Activated CD4-positive, alpha-beta memory T cell treated with anti-CD3 and anti-CD28 coated beads, Interleukin-2, amount 10 ng/mL, durations not matched to agents 7 days and 5 days (primary cell): ENCODE measurements at regions not wholly inside any gene's neighbourhood (a gene's known extent, or its start where the extent isn't known, plus 50 kb on each side); places are given as distances from the start of the nearest gene placed in this dataset.
"Not testable (repeated sequence)": the region's sequence is repeated elsewhere in the genome, so short reads cannot be mapped to it uniquely, and the experiment has no call there.

Source experiments
- CTCF ChIA-PET: fragments of 350-600 bp; sonication (Branson Sonifier 250); formaldehyde crosslinking; loops from one replicate; lab custom pipeline; 2021; ENCODE audit warnings: antibody characterized with exemption, inconsistent platforms; lab: Charles Lee
- POLR2A ChIA-PET: fragments of 350-600 bp; sonication (Branson Sonifier 250); formaldehyde crosslinking; loops from one replicate; lab custom pipeline; 2021; ENCODE audit warnings: antibody characterized with exemption; lab: Charles Lee
- DNase-seq: peaks from one replicate; pipeline ENCODE4 v3.0.0-alpha.2; 2020
- H3K27ac Mint-ChIP-seq: one replicate; pipeline ENCODE4 v1.8.0; 2021; ENCODE audit warnings: mild to moderate bottlenecking, mixed read lengths
- H3K27me3 Mint-ChIP-seq: one replicate; pipeline ENCODE4 v1.8.0; 2021; ENCODE audit warnings: mixed read lengths
- H3K36me3 Mint-ChIP-seq: one replicate; pipeline ENCODE4 v1.8.0; 2021; ENCODE audit warnings: low read depth, mixed read lengths
- H3K4me1 Mint-ChIP-seq: one replicate; pipeline ENCODE4 v1.8.0; 2021; ENCODE audit warnings: mixed read lengths
- H3K4me3 Mint-ChIP-seq: one replicate; pipeline ENCODE4 v1.8.0; 2021; ENCODE audit warnings: mild to moderate bottlenecking, mixed read lengths
- H3K9me3 Mint-ChIP-seq: one replicate; pipeline ENCODE4 v1.8.0; 2021; ENCODE audit warnings: mixed read lengths

DNA sequence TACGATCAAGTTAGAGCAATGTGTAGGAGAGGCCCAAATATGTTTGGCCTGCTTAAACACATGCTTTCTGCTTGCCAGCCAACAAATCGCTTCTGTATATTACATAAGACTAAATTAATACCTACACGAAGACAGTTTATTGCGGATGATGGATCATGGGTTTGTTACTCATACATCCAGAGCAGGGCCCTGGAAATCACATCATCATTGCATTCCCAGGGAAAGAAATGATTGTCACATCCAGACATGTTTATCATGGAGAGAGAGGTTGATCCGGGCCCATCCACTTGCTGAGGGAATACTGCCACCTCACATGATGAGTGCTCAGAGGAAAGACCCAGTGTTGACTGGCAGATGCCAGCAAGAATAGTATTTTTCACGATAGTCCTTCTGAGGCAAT lies 282.6 kb downstream of the NUF2 start:
- POLR2A ChIA-PET = no interaction called here
- H3K27ac Mint-ChIP-seq = no peak overlapping the region
- no peaks in the 10 kb centered on the region for H3K27me3 Mint-ChIP-seq
- DNase-seq = no peak
- no peak overlapping the region for H3K4me3 Mint-ChIP-seq
- no peaks in the 10 kb centered on the region for H3K9me3 Mint-ChIP-seq
- CTCF ChIA-PET = no interaction called here
- no peaks in the 10 kb centered on the region for H3K4me1 Mint-ChIP-seq
- no peaks in the 10 kb centered on the region for H3K36me3 Mint-ChIP-seq

GRCh38 chr1:163604896-163605295 lies 283.1 kb downstream of the NUF2 start:
- Mint-ChIP-seq H3K4me3 (no peak overlapping the region), H3K36me3 (no peaks in the 10 kb centered on the region), H3K27me3 (no peaks in the 10 kb centered on the region), H3K27ac (no peak overlapping the region), H3K9me3 (peaks cover 2% of the 10 kb centered on the region), H3K4me1 (no peaks in the 10 kb centered on the region)
- ChIA-PET POLR2A (no interaction called here), CTCF (no interaction called here)
- DNase-seq = no peak

DNA sequence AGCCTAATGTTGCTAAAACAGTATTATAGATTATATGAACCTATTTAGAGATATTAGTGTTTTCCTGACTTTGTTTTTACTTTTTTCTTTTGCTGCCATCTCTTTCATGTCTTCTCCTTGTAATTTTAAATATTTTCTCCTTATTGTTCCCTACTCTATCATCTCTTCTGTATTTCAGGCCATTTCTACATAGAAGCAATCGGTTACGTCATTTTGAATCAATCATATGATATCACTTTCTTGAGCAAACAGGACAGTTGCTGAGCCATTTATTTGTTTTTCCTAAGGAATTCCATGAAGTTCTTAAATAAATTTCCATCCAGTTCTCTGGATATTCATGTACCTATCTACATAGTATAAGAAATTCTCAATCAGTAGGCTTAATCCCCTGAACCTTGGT lies 287.2 kb downstream of the NUF2 start:
- Mint-ChIP-seq H3K9me3 (peaks cover 3% of the 10 kb centered on the region), H3K27ac (no peak overlapping the region), H3K36me3 (no peaks in the 10 kb centered on the region), H3K4me1 (no peaks in the 10 kb centered on the region), H3K27me3 (no peaks in the 10 kb centered on the region), H3K4me3 (no peak overlapping the region)
- POLR2A ChIA-PET = no interaction called here
- DNase-seq = no peak
- CTCF ChIA-PET = no interaction called here

DNA sequence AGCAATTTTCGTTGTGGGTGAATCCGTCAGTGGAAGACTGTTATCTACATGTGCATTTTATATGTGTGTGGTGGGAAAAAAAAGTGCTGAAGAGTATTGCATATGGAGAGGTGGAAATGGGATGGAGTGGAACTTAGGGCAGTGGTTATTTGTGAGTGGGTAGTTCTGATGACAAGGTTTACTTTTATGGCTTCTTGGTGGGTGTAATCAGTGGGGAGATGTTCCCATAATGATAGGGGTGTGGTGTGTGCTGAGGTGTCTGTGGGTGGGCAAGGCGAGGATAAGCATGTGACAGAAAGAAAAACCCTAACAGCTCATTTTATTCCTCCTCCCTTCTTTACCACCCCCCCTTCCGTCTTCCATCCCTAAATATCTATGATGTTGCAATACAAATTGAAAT lies 288.1 kb downstream of the NUF2 start:
- no peak overlapping the region for H3K4me3 Mint-ChIP-seq
- H3K36me3 Mint-ChIP-seq = no peaks in the 10 kb centered on the region
- no peaks in the 10 kb centered on the region for H3K27me3 Mint-ChIP-seq
- no peak for DNase-seq
- no peak overlapping the region for H3K27ac Mint-ChIP-seq
- ChIA-PET CTCF (no interaction called here), POLR2A (no interaction called here)
- peaks cover 3% of the 10 kb centered on the region for H3K9me3 Mint-ChIP-seq
- H3K4me1 Mint-ChIP-seq = no peaks in the 10 kb centered on the region

DNA sequence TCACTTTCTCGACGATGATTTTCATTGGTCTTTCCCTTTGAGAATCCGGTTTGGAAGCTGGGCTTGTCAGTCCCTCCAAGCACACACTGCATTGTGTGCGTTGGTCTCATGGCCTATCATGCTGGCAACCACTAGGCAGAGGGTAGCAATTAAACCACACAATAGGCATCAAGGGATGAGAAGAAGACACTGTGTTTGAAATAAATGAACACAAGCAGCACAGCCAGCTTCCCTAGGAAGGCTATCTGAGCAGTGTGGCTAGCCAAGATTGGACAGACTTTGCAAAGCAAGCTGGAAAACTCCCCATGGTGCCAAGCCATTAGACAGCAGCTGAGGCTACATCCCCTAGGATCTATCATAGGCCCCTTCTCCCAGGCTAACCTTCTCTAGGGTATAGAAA lies 288.7 kb downstream of the NUF2 start:
- ChIA-PET CTCF (no interaction called here), POLR2A (no interaction called here)
- H3K9me3 Mint-ChIP-seq = peaks cover 3% of the 10 kb centered on the region
- no peak for DNase-seq
- H3K4me3 Mint-ChIP-seq = no peak overlapping the region
- H3K36me3 Mint-ChIP-seq = no peaks in the 10 kb centered on the region
- H3K4me1 Mint-ChIP-seq = no peaks in the 10 kb centered on the region
- H3K27ac Mint-ChIP-seq = no peak overlapping the region
- no peaks in the 10 kb centered on the region for H3K27me3 Mint-ChIP-seq

DNA sequence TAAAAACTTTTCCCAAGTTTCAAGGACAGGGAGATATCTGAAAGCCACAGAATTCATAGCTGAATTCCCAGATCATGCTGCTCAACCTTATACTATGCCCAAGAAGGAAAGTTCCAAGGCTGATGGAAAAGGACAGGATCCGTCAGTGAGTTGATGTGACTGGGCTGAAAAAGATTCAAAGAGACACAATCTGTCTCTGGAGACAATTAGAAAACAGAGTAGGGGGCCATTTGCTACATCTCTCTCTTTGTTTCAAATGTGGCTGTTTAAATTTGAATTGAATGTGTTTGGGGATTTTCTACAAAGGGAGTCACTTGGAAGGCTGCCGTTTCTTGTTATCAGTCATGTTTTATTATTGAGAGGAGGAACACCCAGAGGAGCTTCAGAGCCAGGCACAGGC lies 292.6 kb downstream of the NUF2 start:
- DNase-seq = no peak
- Mint-ChIP-seq H3K27ac (no peak overlapping the region), H3K9me3 (peaks cover 3% of the 10 kb centered on the region), H3K4me1 (no peaks in the 10 kb centered on the region), H3K36me3 (no peaks in the 10 kb centered on the region), H3K4me3 (no peak overlapping the region), H3K27me3 (no peaks in the 10 kb centered on the region)
- CTCF ChIA-PET = no interaction called here
- POLR2A ChIA-PET = no interaction called here

GRCh38 chr1:163628034-163628773 lies 306.4 kb downstream of the NUF2 start:
- POLR2A ChIA-PET = no interaction called here
- Mint-ChIP-seq H3K27ac (no peak overlapping the region), H3K36me3 (no peaks in the 10 kb centered on the region), H3K4me1 (no peaks in the 10 kb centered on the region), H3K4me3 (no peak overlapping the region), H3K27me3 (no peaks in the 10 kb centered on the region), H3K9me3 (peaks cover 6% of the 10 kb centered on the region)
- DNase-seq = no peak
- CTCF ChIA-PET = no interaction called here

GRCh38 chr1:163632269-163632668 lies 310.5 kb downstream of the NUF2 start:
- no peak overlapping the region for H3K27ac Mint-ChIP-seq

DNA sequence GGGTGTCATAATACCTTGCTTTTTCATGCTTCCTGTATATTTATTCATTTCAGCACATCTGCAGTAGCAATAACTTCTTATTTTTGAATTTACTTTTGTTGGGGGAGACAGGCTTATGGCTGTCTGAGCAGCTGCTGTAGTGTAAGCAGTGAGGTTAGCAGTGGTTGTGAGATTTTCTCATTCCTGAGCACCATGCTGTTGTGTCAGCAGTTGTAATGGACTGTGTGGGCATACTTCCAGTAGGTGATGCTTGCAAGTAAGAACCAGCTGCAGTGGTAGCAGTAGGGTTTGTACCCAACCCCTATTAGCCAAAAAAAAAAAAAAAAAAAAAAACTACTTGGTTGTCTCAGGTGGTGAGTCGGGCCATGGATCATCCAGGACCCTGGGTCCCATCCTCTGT lies 311.6 kb downstream of the NUF2 start:
- ChIA-PET POLR2A (no interaction called here), CTCF (no interaction called here)
- DNase-seq = no peak
- no peaks in the 10 kb centered on the region for H3K4me1 Mint-ChIP-seq
- no peak overlapping the region for H3K4me3 Mint-ChIP-seq
- H3K27ac Mint-ChIP-seq = no peak overlapping the region
- H3K27me3 Mint-ChIP-seq = no peaks in the 10 kb centered on the region
- H3K36me3 Mint-ChIP-seq = no peaks in the 10 kb centered on the region
- H3K9me3 Mint-ChIP-seq = peaks cover 4% of the 10 kb centered on the region

More at GRCh38 chr1:163632269-163632668, 310.5 kb downstream of the NUF2 start:
- Mint-ChIP-seq H3K9me3 (peaks cover 4% of the 10 kb centered on the region), H3K36me3 (no peaks in the 10 kb centered on the region), H3K27me3 (no peaks in the 10 kb centered on the region), H3K4me1 (no peaks in the 10 kb centered on the region), H3K4me3 (no peak overlapping the region)
- ChIA-PET POLR2A (no interaction called here), CTCF (no interaction called here)
- no peak for DNase-seq

DNA sequence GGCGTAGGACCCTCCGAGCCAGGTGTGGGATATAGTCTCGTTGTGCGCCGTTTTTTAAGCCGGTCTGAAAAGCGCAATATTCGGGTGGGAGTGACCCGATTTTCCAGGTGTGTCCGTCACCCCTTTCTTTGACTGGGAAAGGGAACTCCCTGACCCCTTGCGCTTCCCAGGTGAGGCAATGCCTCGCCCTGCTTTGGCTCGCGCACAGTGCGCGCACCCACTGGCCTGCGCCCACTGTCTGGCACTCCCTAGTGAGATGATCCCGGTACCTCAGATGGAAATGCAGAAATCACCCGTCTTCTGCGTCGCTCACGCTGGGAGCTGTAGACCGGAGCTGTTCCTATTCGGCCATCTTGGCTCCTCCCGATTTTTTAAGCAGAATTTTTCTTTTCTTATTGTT lies 323.9 kb downstream of the NUF2 start:
- DNase-seq, H3K9me3 Mint-ChIP-seq, H3K27ac Mint-ChIP-seq, H3K4me1 Mint-ChIP-seq, H3K36me3 Mint-ChIP-seq, H3K27me3 Mint-ChIP-seq, H3K4me3 Mint-ChIP-seq, CTCF ChIA-PET, POLR2A ChIA-PET: not testable (repeated sequence)

DNA sequence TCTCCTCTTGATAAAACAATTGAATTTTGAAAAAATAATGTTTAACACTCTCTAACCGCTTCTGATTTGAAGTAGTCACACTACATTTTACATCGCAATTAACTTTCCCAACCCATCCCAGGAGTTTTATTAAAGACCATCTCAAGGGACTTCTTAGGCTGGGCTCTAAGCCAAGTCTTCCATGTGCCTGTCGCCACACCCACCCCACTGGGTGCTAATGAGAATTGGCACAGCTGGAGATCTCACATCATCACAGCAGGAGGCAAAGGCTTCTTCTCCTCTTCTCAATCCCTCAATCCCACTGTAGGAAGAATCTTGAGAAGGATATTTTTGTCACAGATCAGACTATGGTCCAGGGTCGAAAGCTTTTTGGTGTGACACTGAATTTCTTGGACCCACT lies 328.9 kb downstream of the NUF2 start:
- no peak overlapping the region for H3K27ac Mint-ChIP-seq
- no peak overlapping the region for H3K4me3 Mint-ChIP-seq
- ChIA-PET POLR2A (no interaction called here), CTCF (no interaction called here)
- DNase-seq = no peak
- peaks cover 7% of the 10 kb centered on the region for H3K9me3 Mint-ChIP-seq
- no peaks in the 10 kb centered on the region for H3K36me3 Mint-ChIP-seq
- H3K27me3 Mint-ChIP-seq = no peaks in the 10 kb centered on the region
- no peaks in the 10 kb centered on the region for H3K4me1 Mint-ChIP-seq

GRCh38 chr1:163652441-163652840 lies 330.7 kb downstream of the NUF2 start:
- no peak for DNase-seq
- H3K27ac Mint-ChIP-seq = no peak overlapping the region
- no peaks in the 10 kb centered on the region for H3K27me3 Mint-ChIP-seq
- H3K4me3 Mint-ChIP-seq = no peak overlapping the region
- no peaks in the 10 kb centered on the region for H3K9me3 Mint-ChIP-seq
- ChIA-PET CTCF (no interaction called here), POLR2A (no interaction called here)
- no peaks in the 10 kb centered on the region for H3K4me1 Mint-ChIP-seq
- H3K36me3 Mint-ChIP-seq = no peaks in the 10 kb centered on the region

DNA sequence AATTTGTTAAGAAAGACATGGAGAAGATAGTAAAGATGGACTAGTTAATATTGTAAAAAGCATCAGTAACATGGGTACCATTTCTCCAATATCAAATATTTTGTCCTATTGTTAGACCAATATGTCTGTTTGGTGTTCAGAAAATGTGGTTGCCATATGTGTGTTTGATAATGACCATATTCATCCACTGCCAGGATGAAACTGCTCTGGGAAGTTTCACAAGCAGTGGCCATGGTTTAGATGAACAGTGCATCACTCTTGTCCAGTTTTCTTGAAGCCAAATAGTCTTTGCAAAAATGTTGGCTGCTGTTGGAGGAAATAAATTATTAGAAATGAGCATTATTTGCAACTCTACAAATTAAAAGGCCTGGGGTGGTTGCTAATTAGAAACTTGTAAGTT lies 333.8 kb downstream of the NUF2 start:
- Mint-ChIP-seq H3K4me3 (no peak overlapping the region), H3K27me3 (no peaks in the 10 kb centered on the region), H3K4me1 (no peaks in the 10 kb centered on the region), H3K9me3 (no peaks in the 10 kb centered on the region), H3K36me3 (no peaks in the 10 kb centered on the region), H3K27ac (no peak overlapping the region)
- ChIA-PET CTCF (no interaction called here), POLR2A (no interaction called here)
- no peak for DNase-seq

DNA sequence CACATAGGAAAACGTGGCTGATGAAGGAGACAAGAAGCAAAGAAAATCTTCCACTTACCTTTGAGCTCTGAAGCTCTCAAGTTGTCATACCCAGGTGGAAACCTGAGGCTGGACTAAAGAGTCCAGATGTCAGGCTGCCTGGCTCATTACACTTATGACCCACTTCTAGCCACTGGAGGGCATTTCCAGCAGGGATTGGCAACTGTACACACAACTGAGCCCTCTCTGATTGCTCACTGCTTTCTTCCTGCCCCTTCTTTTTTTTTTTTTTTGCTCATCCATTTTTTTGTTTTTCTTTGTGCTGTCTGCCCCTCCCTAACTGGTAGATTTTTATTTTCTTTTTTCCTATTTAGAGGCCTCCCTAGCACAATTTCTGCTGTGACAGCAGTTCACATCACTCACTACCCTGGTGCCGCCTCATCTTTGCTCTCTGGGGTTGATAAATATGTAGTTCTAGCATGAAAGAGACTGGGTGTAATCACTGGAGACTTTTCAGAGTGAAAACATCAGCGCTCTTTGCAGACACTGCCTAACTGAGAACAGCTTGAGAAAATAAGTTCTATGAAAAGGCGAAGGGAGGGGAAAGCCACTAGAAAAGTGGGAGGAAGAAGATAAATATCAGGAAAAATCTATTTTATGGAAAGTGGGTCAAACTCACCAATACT lies 334.5 kb downstream of the NUF2 start:
- ChIA-PET POLR2A (no interaction called here), CTCF (no interaction called here)
- no peaks in the 10 kb centered on the region for H3K36me3 Mint-ChIP-seq
- no peaks in the 10 kb centered on the region for H3K27me3 Mint-ChIP-seq
- H3K9me3 Mint-ChIP-seq = no peaks in the 10 kb centered on the region
- no peak overlapping the region for H3K4me3 Mint-ChIP-seq
- H3K4me1 Mint-ChIP-seq = no peaks in the 10 kb centered on the region
- H3K27ac Mint-ChIP-seq = no peak overlapping the region
- DNase-seq = no peak
